H1 (cell line): ENCODE measurements at regions not wholly inside any gene's neighbourhood (a gene's known extent, or its start where the extent isn't known, plus 50 kb on each side); places are given as distances from the start of the nearest gene placed in this dataset.

ENCODE experiments used
- CHD7 ChIP-seq: fragments of 300-600 bp; sonication (generic); IDR thresholded peaks from 2 replicates; pipeline ENCODE4 v1.7.1; 2012; ENCODE audit warnings: low read length, moderate library complexity, mild to moderate bottlenecking, inconsistent platforms; ENCODE audit not compliant: insufficient replicate concordance
- CTBP2 ChIP-seq: IDR thresholded peaks from 2 replicates; pipeline ENCODE4 v1.7.0; 2011; ENCODE audit warnings: borderline replicate concordance, mild to moderate bottlenecking, moderate library complexity, mixed read lengths, low read length; ENCODE audit not compliant: insufficient read depth, insufficient read length
- E2F6 ChIP-seq: IDR thresholded peaks from 2 replicates; pipeline ENCODE4 v1.6.1; 2012; ENCODE audit warnings: inconsistent platforms
- HDAC6 ChIP-seq: IDR thresholded peaks from one replicate; pipeline ENCODE4 v1.7.1; 2012; ENCODE audit warnings: low read depth, mild to moderate bottlenecking, inconsistent platforms, low read length, moderate library complexity
- JUND ChIP-seq: IDR thresholded peaks from 2 replicates; pipeline ENCODE4 v1.6.1; 2011; ENCODE audit warnings: mild to moderate bottlenecking, improper control_type of control experiment, low read length
- MAFK ChIP-seq: IDR thresholded peaks from 2 replicates; pipeline ENCODE4 v1.6.1; 2012; ENCODE audit warnings: low read depth, mild to moderate bottlenecking, improper control_type of control experiment, low read length
- TBP ChIP-seq: IDR thresholded peaks from 2 replicates; pipeline ENCODE4 v1.6.1; 2011; ENCODE audit warnings: low read depth, low read length, improper control_type of control experiment

- TF ChIP-seq E2F6: no peak
- TF ChIP-seq CHD7: no peak
- TF ChIP-seq CTBP2: no peak
- no peak for TF ChIP-seq JUND
- no peak for TF ChIP-seq HDAC6
- no peak for TF ChIP-seq MAFK
- no peak for TF ChIP-seq TBP
These were observed 498.7 kb downstream of the CNTN6 start (continued) for GRCh38 chr3:1591327-1592028.
